ENCODE measurements at regions not wholly inside any gene's neighbourhood (a gene's known extent, or its start where the extent isn't known, plus 50 kb on each side); places are given as distances from the start of the nearest gene placed in this dataset.

DNA sequence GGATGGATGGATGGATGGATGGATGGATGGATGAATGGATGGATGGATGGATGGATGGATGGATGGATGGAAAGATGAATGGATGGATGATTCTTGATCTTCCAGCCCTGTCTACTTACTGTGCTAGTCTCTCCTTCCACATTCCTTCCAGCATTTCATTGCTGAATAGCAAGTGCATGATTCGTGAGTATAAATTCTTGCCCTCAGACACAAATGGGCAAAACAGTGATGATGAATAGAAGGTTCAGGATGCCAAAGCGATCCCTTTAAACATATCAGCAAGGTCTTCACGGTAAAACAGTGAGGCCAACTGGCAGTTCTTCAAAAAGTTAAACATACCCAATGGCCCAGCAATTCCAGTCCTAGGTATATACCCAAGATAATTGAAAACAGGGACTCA is 400.2 kb downstream of the MN1 start:
- Histone ChIP-seq H3K9me3 (ENCODE audit: control insufficient read depth, low read depth, low read length) (no peaks in the 10 kb centered on the region), H3K27me3 (ENCODE audit: insufficient read depth, low read length) (no peaks in the 10 kb centered on the region), H3K23ac (ENCODE audit: insufficient read length, low read depth, low read length) (no peak overlapping the region), H4K91ac (ENCODE audit: insufficient read length, low read depth, low read length) (no peak overlapping the region), H4K8ac (replicated peaks; ENCODE audit: insufficient read length, low read depth, low read length) (no peak overlapping the region), H2BK20ac (ENCODE audit: low read depth, low read length, poor library complexity, severe bottlenecking) (no peak overlapping the region), H2AK5ac (ENCODE audit: insufficient read length, low read length) (no peak overlapping the region), H2BK120ac (ENCODE audit: low read depth, low read length, poor library complexity, severe bottlenecking) (no peak overlapping the region), H3K27ac (ENCODE audit: insufficient read length, low read depth, low read length) (no peak overlapping the region), H3K79me2 (ENCODE audit: insufficient read depth, low read length) (no peaks in the 10 kb centered on the region), H3K9ac (ENCODE audit: extremely low read depth, insufficient read length, low read length) (no peak overlapping the region), H3K23me2 (ENCODE audit: insufficient read length, low read depth, low read length, poor library complexity, severe bottlenecking) (no peaks in the 10 kb centered on the region), H2BK15ac (ENCODE audit: low read depth, low read length) (no peak overlapping the region), H3K79me1 (ENCODE audit: insufficient read depth, low read depth, low read length, poor library complexity, severe bottlenecking) (no peaks in the 10 kb centered on the region), H3K4me1 (ENCODE audit: insufficient read depth, low read length) (no peaks in the 10 kb centered on the region), H3K4ac (ENCODE audit: low read depth, low read length) (no peak overlapping the region), H4K20me1 (ENCODE audit: control insufficient read depth, insufficient read depth, insufficient read length) (no peaks in the 10 kb centered on the region), H3K4me2 (ENCODE audit: insufficient read depth, insufficient read length, low read length) (no peak overlapping the region), H4K5ac (ENCODE audit: insufficient read length, low read depth, low read length) (no peak overlapping the region), H3K56ac (ENCODE audit: insufficient read length, low read depth, low read length) (no peak overlapping the region), H2BK12ac (ENCODE audit: insufficient read length, low read depth, low read length) (no peak overlapping the region), H3T11ph (ENCODE audit: low read length) (no peak overlapping the region), H2AFZ (ENCODE audit: low read length) (no peak overlapping the region), H3K18ac (ENCODE audit: insufficient read length, low read depth, low read length) (no peak overlapping the region), H2BK5ac (ENCODE audit: insufficient read length, low read length) (no peak overlapping the region), H3K14ac (ENCODE audit: insufficient read depth, low read length) (no peak overlapping the region)
- no peak for TF ChIP-seq CTCF (conservative IDR thresholded peaks at IDR 0.05)
- Mint-ChIP-seq H3K36me3 (ENCODE audit: insufficient read depth in 1 of 3, low read depth in 3 of 3) (no peaks in the 10 kb centered on the region), H3K27me3 (ENCODE audit: low read depth) (peaks cover 28% of the 10 kb centered on the region), H3K27ac (no peak overlapping the region), H3K4me3 (no peak overlapping the region), H3K9me3 (peaks cover 0 to 4% of the 10 kb centered on the region in 2 experiments; a peak in 1 of 5 replicates), H3K4me1 (peaks cover 0 to 2% of the 10 kb centered on the region in 2 experiments; a peak in 1 of 4 replicates)
- WGBS (ENCODE audit: extremely low coverage, insufficient read length, low lambda C conversion rate), result no CpG with 5 or more reads among the region's 3 CpGs
- DNase-seq, result no peak
